HEK293 (cell line): ENCODE measurements at regions not wholly inside any gene's neighbourhood (a gene's known extent, or its start where the extent isn't known, plus 50 kb on each side); places are given as distances from the start of the nearest gene placed in this dataset.

Experiments
- CTCF ChIA-PET: fragments of 350-600 bp; formaldehyde crosslinking; extraction: SDS; loops from one replicate; lab custom pipeline; 2021; ENCODE audit warnings: antibody characterized with exemption; lab: Yijun Ruan, JAX
- POLR2A ChIA-PET: fragments of 300-600 bp; formaldehyde crosslinking; extraction: SDS; loops from one replicate; lab custom pipeline; 2020; ENCODE audit warnings: antibody characterized with exemption, inconsistent platforms; lab: Yijun Ruan, JAX
- H3K27ac ChIP-seq: fragments of 200-500 bp; sonication (Bioruptor generic); 2 replicates; pipeline ENCODE4 v1.5.1; 2014; ENCODE audit warnings: low read depth, low read length, control low read depth, inconsistent platforms; ENCODE audit errors: extremely low read depth
- H3K36me3 ChIP-seq, 2 experiments: fragments of 200-500 bp in 1 of 2; sonication (Bioruptor generic) in 1 of 2; 1 replicate in 1 of 2; 2 replicates in 1 of 2; pipeline ENCODE4 v1.5.1; 2014 to 2017; ENCODE audit warnings: inconsistent platforms in 2 of 2, low read length in 2 of 2; ENCODE audit not compliant: control insufficient read depth in 2 of 2, insufficient read depth in 1 of 2
- H3K4me1 ChIP-seq: fragments of 200-500 bp; sonication (Bioruptor generic); 2 replicates; pipeline ENCODE4 v1.5.1; 2014; ENCODE audit warnings: mild to moderate bottlenecking, low read length, inconsistent platforms; ENCODE audit not compliant: control insufficient read depth, insufficient read depth
- H3K4me3 ChIP-seq: 2 replicates; pipeline ENCODE4 v1.5.1; 2011; ENCODE audit warnings: low read depth, mild to moderate bottlenecking, control low read depth, low read length, moderate library complexity
- H3K9me3 ChIP-seq: fragments of 200-500 bp; sonication (Bioruptor generic); 2 replicates; pipeline ENCODE4 v1.5.1; 2014; ENCODE audit warnings: low read depth, low read length, inconsistent platforms; ENCODE audit not compliant: control insufficient read depth, insufficient read depth
- GFI1B ChIP-seq: fragments of 450-650 bp; formaldehyde crosslinking; IDR thresholded peaks from 2 replicates; pipeline ENCODE4 v1.5.1; 2016; ENCODE audit warnings: missing biosample characterization, missing genetic modification characterization
- GLI2 ChIP-seq: fragments of 450-650 bp; formaldehyde crosslinking; IDR thresholded peaks from 2 replicates; pipeline ENCODE4; 2017; ENCODE audit warnings: missing biosample characterization, missing genetic modification characterization, low read depth, borderline replicate concordance
- GLI4 ChIP-seq: fragments of 450-650 bp; formaldehyde crosslinking; IDR thresholded peaks from 2 replicates; pipeline ENCODE4 v1.5.1; 2016; ENCODE audit warnings: missing biosample characterization, missing genetic modification characterization
- HOXA7 ChIP-seq: sonication (generic); formaldehyde crosslinking; IDR thresholded peaks from 2 replicates; pipeline ENCODE4 v1.8.1; 2022; ENCODE audit warnings: missing genetic modification reagents, borderline replicate concordance
- KLF10 ChIP-seq: fragments of 450-650 bp; IDR thresholded peaks from 2 replicates; pipeline ENCODE4 v1.5.1; 2018; ENCODE audit warnings: missing biosample characterization, mild to moderate bottlenecking, missing genetic modification characterization
- MZF1 ChIP-seq: fragments of 450-650 bp; formaldehyde crosslinking; IDR thresholded peaks from 2 replicates; pipeline ENCODE4 v1.5.1; 2017; ENCODE audit warnings: missing biosample characterization, missing genetic modification characterization, borderline replicate concordance
- SP3 ChIP-seq: fragments of 450-650 bp; formaldehyde crosslinking; IDR thresholded peaks from 2 replicates; pipeline ENCODE4 v1.5.1; 2016; ENCODE audit warnings: missing biosample characterization, missing genetic modification characterization
- SP7 ChIP-seq: fragments of 450-650 bp; formaldehyde crosslinking; IDR thresholded peaks from 2 replicates; pipeline ENCODE4 v1.5.1; 2016; ENCODE audit warnings: missing biosample characterization, missing genetic modification characterization
- ZNF10 ChIP-seq: fragments of 450-650 bp; formaldehyde crosslinking; IDR thresholded peaks from 2 replicates; pipeline ENCODE4 v1.5.1; 2017; ENCODE audit warnings: missing biosample characterization, missing genetic modification characterization
- ZNF121 ChIP-seq: fragments of 450-650 bp; formaldehyde crosslinking; IDR thresholded peaks from 2 replicates; pipeline ENCODE4 v1.5.1; 2016; ENCODE audit warnings: missing biosample characterization, missing genetic modification characterization
- ZNF146 ChIP-seq: fragments of 450-650 bp; formaldehyde crosslinking; IDR thresholded peaks from 2 replicates; pipeline ENCODE4 v1.5.1; 2016; ENCODE audit warnings: missing biosample characterization, missing genetic modification characterization
- ZNF169 ChIP-seq: fragments of 450-650 bp; formaldehyde crosslinking; IDR thresholded peaks from 2 replicates; pipeline ENCODE4 v1.5.1; 2016; ENCODE audit warnings: missing biosample characterization, missing genetic modification characterization
- ZNF174 ChIP-seq: fragments of 450-650 bp; formaldehyde crosslinking; IDR thresholded peaks from 2 replicates; pipeline ENCODE4 v1.5.0; 2017; ENCODE audit warnings: missing biosample characterization, mild to moderate bottlenecking, missing genetic modification characterization
- ZNF184 ChIP-seq: fragments of 450-650 bp; IDR thresholded peaks from 2 replicates; pipeline ENCODE4 v1.5.1; 2018; ENCODE audit warnings: missing biosample characterization, mild to moderate bottlenecking, missing genetic modification characterization
- ZNF292 ChIP-seq: fragments of 450-650 bp; formaldehyde crosslinking; IDR thresholded peaks from 2 replicates; pipeline ENCODE4 v1.5.1; 2016; ENCODE audit warnings: low read depth, missing biosample characterization, missing genetic modification characterization, borderline replicate concordance
- ZNF37A ChIP-seq: fragments of 450-650 bp; IDR thresholded peaks from 2 replicates; pipeline ENCODE4 v1.5.1; 2018; ENCODE audit warnings: missing biosample characterization, missing genetic modification characterization
- ZNF48 ChIP-seq: fragments of 450-650 bp; formaldehyde crosslinking; IDR thresholded peaks from 2 replicates; pipeline ENCODE4 v1.5.1; 2016; ENCODE audit warnings: missing biosample characterization, missing genetic modification characterization
- ZNF510 ChIP-seq: fragments of 450-650 bp; formaldehyde crosslinking; IDR thresholded peaks from 2 replicates; pipeline ENCODE4 v1.5.1; 2018; ENCODE audit warnings: mild to moderate bottlenecking, missing genetic modification characterization, missing biosample characterization; ENCODE audit not compliant: insufficient replicate concordance
- ZNF585B ChIP-seq: fragments of 450-650 bp; formaldehyde crosslinking; IDR thresholded peaks from 2 replicates; pipeline ENCODE4 v1.5.1; 2016; ENCODE audit warnings: missing biosample characterization, missing genetic modification characterization
- ZNF600 ChIP-seq: fragments of 450-650 bp; formaldehyde crosslinking; IDR thresholded peaks from 2 replicates; pipeline ENCODE4 v1.5.1; 2016; ENCODE audit warnings: missing biosample characterization, missing genetic modification characterization
- ZNF626 ChIP-seq: fragments of 450-650 bp; sonication (Bioruptor Pico); formaldehyde crosslinking; IDR thresholded peaks from 2 replicates; pipeline ENCODE4 v1.5.1; 2018; ENCODE audit warnings: missing biosample characterization, missing genetic modification characterization, inconsistent platforms
- ZNF830 ChIP-seq: fragments of 450-650 bp; IDR thresholded peaks from 2 replicates; pipeline ENCODE4 v1.5.0; 2018; ENCODE audit warnings: missing biosample characterization, missing genetic modification characterization, low read depth, mild to moderate bottlenecking, moderate library complexity
- ZSCAN30 ChIP-seq: fragments of 450-650 bp; IDR thresholded peaks from 2 replicates; pipeline ENCODE4 v1.5.1; 2018; ENCODE audit warnings: missing biosample characterization, mild to moderate bottlenecking, missing genetic modification characterization, moderate library complexity
- TF ChIP-seq, protein P1 (sequence below): fragments of 450-650 bp; formaldehyde crosslinking; IDR thresholded peaks from 2 replicates; pipeline ENCODE4 v1.5.1; 2016; ENCODE audit warnings: missing biosample characterization, missing genetic modification characterization

DNA sequence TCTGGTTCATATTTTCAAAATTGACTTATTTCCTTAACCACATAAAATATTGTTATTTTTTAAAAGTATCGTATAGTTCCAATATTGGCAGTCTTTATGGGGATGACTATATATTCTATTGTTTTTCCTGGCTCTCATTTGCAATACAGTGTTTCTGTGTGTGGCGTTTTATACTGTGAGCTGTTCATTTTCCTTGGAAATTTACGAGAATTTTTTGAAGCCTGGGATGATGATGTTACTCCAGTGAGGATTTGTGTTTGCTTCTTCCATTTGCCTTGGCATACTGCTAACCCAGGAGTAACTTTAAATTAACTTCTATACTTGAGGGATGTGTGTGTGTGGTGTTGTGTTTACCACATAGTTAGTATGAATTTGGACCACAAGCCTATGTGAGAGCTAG, 95.2 kb downstream of the NR1D2 start:
- H3K9me3 ChIP-seq = no peaks in the 10 kb centered on the region
- CTCF ChIA-PET = no interaction called here
- TF ChIP-seq ZNF10 (tag by site-specific recombination) (no peak), ZNF830 (tag by site-specific recombination) (no peak), KLF10 (tag by site-specific recombination) (no peak), GFI1B (tag by site-specific recombination) (no peak), ZNF121 (tag by site-specific recombination) (no peak)
- H3K27ac ChIP-seq = no peak overlapping the region
- H3K4me1 ChIP-seq = peaks cover 3% of the 10 kb centered on the region; the same call in 1 of the 2 replicates
- POLR2A ChIA-PET = no interaction called here
- no peak overlapping the region for H3K4me3 ChIP-seq
- H3K36me3 ChIP-seq = no peaks in the 10 kb centered on the region

DNA sequence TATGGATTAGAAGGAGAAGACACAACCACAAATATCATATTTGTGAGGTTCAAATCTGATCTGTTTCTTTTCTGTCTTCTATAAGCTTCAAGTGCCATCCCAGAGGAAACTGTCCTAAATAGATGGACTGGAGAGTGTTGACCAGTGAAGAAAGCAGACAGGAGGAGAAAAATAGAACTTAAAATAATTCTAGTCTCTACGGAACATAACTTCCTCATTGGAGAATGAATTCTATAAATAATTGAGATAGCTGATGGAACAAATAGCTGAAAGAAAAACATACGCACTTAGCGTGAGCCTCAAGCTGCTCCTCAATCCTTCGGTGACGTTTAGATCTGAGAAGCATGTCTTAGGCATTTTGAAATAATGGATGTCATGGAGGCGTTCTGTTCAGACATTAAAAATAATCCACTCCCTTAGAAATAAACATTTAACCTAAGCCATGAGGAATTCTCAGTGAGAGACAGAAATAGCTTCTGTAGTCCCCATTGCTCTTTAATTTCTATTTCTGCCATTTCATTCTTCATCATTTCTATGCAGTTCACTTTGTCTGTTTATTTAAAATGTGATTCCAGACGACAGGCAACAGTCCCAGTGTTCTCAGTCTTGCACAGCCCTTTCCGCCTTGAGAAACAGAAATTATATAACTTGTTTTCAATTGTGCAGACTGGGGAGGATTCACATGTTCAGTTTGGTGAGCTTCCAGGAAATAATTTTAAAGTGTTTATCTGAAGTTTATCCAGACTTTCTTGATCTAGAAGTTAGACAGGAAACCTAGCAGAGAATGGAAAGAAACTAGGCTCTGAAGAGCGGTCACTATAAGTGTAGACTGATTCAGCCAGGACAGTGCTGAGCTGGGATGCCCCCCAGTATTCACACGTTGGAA, 97.3 kb downstream of the NR1D2 start:
- TF ChIP-seq ZNF184 (tag by site-specific recombination) (no peak), ZSCAN30 (tag by site-specific recombination) (no peak), MZF1 (tag by site-specific recombination) (no peak), ZNF830 (tag by site-specific recombination) (no peak), ZNF174 (tag by site-specific recombination) (no peak), ZNF292 (tag by site-specific recombination) (no peak), ZNF146 (tag by site-specific recombination) (no peak), GLI4 (no peak), HOXA7 (CRISPR knock-in tag) (no peak), GLI2 (tag by site-specific recombination) (no peak), ZNF48 (no peak), SP7 (tag by site-specific recombination) (no peak), SP3 (tag by site-specific recombination) (no peak), ZNF169 (tag by site-specific recombination) (no peak), ZNF37A (tag by site-specific recombination) (no peak), ZNF626 (tag by site-specific recombination) (no peak), ZNF585B (tag by site-specific recombination) (no peak), ZNF600 (tag by site-specific recombination) (no peak), ZNF510 (tag by site-specific recombination) (no peak)
- TF ChIP-seq, protein P1, sequence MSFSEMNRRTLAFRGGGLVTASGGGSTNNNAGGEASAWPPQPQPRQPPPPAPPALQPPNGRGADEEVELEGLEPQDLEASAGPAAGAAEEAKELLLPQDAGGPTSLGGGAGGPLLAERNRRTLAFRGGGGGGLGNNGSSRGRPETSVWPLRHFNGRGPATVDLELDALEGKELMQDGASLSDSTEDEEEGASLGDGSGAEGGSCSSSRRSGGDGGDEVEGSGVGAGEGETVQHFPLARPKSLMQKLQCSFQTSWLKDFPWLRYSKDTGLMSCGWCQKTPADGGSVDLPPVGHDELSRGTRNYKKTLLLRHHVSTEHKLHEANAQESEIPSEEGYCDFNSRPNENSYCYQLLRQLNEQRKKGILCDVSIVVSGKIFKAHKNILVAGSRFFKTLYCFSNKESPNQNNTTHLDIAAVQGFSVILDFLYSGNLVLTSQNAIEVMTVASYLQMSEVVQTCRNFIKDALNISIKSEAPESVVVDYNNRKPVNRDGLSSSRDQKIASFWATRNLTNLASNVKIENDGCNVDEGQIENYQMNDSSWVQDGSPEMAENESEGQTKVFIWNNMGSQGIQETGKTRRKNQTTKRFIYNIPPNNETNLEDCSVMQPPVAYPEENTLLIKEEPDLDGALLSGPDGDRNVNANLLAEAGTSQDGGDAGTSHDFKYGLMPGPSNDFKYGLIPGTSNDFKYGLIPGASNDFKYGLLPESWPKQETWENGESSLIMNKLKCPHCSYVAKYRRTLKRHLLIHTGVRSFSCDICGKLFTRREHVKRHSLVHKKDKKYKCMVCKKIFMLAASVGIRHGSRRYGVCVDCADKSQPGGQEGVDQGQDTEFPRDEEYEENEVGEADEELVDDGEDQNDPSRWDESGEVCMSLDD (tag by site-specific recombination) = no peak
- ChIA-PET CTCF (no interaction called here), POLR2A (no interaction called here)
- H3K36me3 ChIP-seq = no peaks in the 10 kb centered on the region
- H3K9me3 ChIP-seq = no peaks in the 10 kb centered on the region
- no peak overlapping the region for H3K4me3 ChIP-seq
- no peak overlapping the region for H3K27ac ChIP-seq
- peaks cover 3% of the 10 kb centered on the region; the same call in 1 of the 2 replicates for H3K4me1 ChIP-seq
